Activated CD8-positive, alpha-beta memory T cell treated with anti-CD3 and anti-CD28 coated beads for 1 hour (primary cell): ENCODE measurements at regions not wholly inside any gene's neighbourhood (a gene's known extent, or its start where the extent isn't known, plus 50 kb on each side); places are given as distances from the start of the nearest gene placed in this dataset.
"Not testable (repeated sequence)": the region's sequence is repeated elsewhere in the genome, so short reads cannot be mapped to it uniquely, and the experiment has no call there.

Experiments
- DNase-seq, 2 donors: peaks; one replicate each; pipeline ENCODE4 v3.0.0-alpha.2; 2020; ENCODE audit warnings: low read depth in 1 of 2; ENCODE audit errors: extremely low read depth in 1 of 2

GRCh38 chr3:6723205-6723604, 137.7 kb upstream of the GRM7 start:
- no peak for DNase-seq

- no peak for DNase-seq
Observed at GRCh38 chr3:6726811-6727210, 134.1 kb upstream of the GRM7 start.

- DNase-seq, result no peak
Observed at GRCh38 chr3:6732807-6733206, 128.1 kb upstream of the GRM7 start.

- DNase-seq, result no peak
Observed at GRCh38 chr3:6733699-6734394, 127.1 kb upstream of the GRM7 start.

GRCh38 chr3:6734395-6734746, 126.5 kb upstream of the GRM7 start:
- DNase-seq, result no peak

- DNase-seq, result no peak
Observed at GRCh38 chr3:6736836-6737629, 123.9 kb upstream of the GRM7 start.

- no peak for DNase-seq
Observed at GRCh38 chr3:6737630-6738029, 123.3 kb upstream of the GRM7 start.

- DNase-seq, result no peak
Observed at GRCh38 chr3:6739288-6739687, 121.6 kb upstream of the GRM7 start.

- no peak for DNase-seq
Observed at GRCh38 chr3:6743067-6743720, 117.7 kb upstream of the GRM7 start.

- no peak for DNase-seq
Observed at GRCh38 chr3:6746443-6746842, 114.5 kb upstream of the GRM7 start.

GRCh38 chr3:6747017-6747416, 113.9 kb upstream of the GRM7 start:
- no peak for DNase-seq

- DNase-seq, result no peak
Observed at GRCh38 chr3:6750782-6751181, 110.1 kb upstream of the GRM7 start.

GRCh38 chr3:6753536-6753935, 107.4 kb upstream of the GRM7 start:
- no peak for DNase-seq

- not testable (repeated sequence) for DNase-seq
Observed at GRCh38 chr3:6769532-6770396, 91.2 kb upstream of the GRM7 start.

- no peak for DNase-seq
Observed at GRCh38 chr3:6770397-6770690, 90.6 kb upstream of the GRM7 start.

GRCh38 chr3:6771171-6771570, 89.7 kb upstream of the GRM7 start:
- no peak for DNase-seq

- DNase-seq, result no peak
Observed at GRCh38 chr3:6779140-6779539, 81.8 kb upstream of the GRM7 start.

- DNase-seq, result no peak
Observed at GRCh38 chr3:6781092-6781491, 79.8 kb upstream of the GRM7 start.

- no peak for DNase-seq
Observed at GRCh38 chr3:6785726-6786125, 75.2 kb upstream of the GRM7 start.

- no peak for DNase-seq
Observed at GRCh38 chr3:6791161-6791560, 69.8 kb upstream of the GRM7 start.

GRCh38 chr3:6799264-6799915, 61.5 kb upstream of the GRM7 start:
- no peak for DNase-seq
